ENCODE measurements at regions not wholly inside any gene's neighbourhood (a gene's known extent, or its start where the extent isn't known, plus 50 kb on each side); places are given as distances from the start of the nearest gene placed in this dataset.

DNA sequence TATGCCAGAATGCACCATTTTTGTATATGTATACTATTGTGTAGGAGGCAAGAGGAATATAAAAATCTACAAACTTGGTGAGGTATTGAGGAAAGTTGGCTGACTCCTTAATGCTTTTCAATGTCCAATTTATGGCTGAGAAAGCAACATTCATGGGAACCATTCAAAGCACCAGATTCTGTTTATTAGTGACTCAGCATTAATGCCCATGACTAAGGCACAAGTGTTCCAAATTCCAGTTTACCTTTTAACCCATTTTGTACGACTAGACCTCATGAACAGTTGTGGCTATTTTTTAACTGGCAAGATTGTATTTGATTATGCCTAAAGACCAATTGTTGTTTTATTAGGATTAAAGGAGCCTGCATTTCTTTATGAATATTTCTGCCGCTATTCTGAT is 375.4 kb upstream of the ATP2B1 start:
- Histone ChIP-seq H2AFZ (ENCODE audit: low read depth, low read length) (no peak overlapping the region), H3K27me3 (ENCODE audit: insufficient read depth, low read depth, low read length) (no peaks in the 10 kb centered on the region), H3K9me3 (ENCODE audit: low read length) (no peaks in the 10 kb centered on the region), H3K36me3 (ENCODE audit: insufficient read depth, low read length) (no peaks in the 10 kb centered on the region), H3F3A (ENCODE audit: insufficient read depth, low read length, poor library complexity, severe bottlenecking) (no peaks in the 10 kb centered on the region), H3K4me3 (ENCODE audit: low read length) (no peak overlapping the region), H3K79me2 (replicated peaks; ENCODE audit: insufficient read depth, low read length) (no peaks in the 10 kb centered on the region), H3K9me2 (ENCODE audit: insufficient read depth, low read length) (no peaks in the 10 kb centered on the region), H3K4me2 (ENCODE audit: low read length) (no peak overlapping the region), H3K27ac (ENCODE audit: low read length) (no peak overlapping the region), H4K20me1 (ENCODE audit: insufficient read depth) (no peaks in the 10 kb centered on the region), H3K9ac (ENCODE audit: low read length) (no peak overlapping the region)
- TF ChIP-seq EP300 (conservative IDR thresholded peaks at IDR 0.05; ENCODE audit: poor library complexity, severe bottlenecking) (no peak), MXI1 (conservative IDR thresholded peaks at IDR 0.05; ENCODE audit: poor library complexity, severe bottlenecking) (no peak), EZH2 (IDR thresholded peaks at IDR 0.05; ENCODE audit: borderline replicate concordance, insufficient read depth, low read length, poor library complexity, severe bottlenecking) (no peak), SMC3 (conservative IDR thresholded peaks at IDR 0.05; ENCODE audit: poor library complexity) (no peak), RAD21 (conservative IDR thresholded peaks at IDR 0.05) (no peak), POLR2AphosphoS5 (IDR thresholded peaks at IDR 0.05) (no peak)
- TF ChIP-seq, protein P1, sequence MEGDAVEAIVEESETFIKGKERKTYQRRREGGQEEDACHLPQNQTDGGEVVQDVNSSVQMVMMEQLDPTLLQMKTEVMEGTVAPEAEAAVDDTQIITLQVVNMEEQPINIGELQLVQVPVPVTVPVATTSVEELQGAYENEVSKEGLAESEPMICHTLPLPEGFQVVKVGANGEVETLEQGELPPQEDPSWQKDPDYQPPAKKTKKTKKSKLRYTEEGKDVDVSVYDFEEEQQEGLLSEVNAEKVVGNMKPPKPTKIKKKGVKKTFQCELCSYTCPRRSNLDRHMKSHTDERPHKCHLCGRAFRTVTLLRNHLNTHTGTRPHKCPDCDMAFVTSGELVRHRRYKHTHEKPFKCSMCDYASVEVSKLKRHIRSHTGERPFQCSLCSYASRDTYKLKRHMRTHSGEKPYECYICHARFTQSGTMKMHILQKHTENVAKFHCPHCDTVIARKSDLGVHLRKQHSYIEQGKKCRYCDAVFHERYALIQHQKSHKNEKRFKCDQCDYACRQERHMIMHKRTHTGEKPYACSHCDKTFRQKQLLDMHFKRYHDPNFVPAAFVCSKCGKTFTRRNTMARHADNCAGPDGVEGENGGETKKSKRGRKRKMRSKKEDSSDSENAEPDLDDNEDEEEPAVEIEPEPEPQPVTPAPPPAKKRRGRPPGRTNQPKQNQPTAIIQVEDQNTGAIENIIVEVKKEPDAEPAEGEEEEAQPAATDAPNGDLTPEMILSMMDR (IDR thresholded peaks at IDR 0.05; ENCODE audit: poor library complexity, severe bottlenecking): no peak
- TF ChIP-seq, protein P2, sequence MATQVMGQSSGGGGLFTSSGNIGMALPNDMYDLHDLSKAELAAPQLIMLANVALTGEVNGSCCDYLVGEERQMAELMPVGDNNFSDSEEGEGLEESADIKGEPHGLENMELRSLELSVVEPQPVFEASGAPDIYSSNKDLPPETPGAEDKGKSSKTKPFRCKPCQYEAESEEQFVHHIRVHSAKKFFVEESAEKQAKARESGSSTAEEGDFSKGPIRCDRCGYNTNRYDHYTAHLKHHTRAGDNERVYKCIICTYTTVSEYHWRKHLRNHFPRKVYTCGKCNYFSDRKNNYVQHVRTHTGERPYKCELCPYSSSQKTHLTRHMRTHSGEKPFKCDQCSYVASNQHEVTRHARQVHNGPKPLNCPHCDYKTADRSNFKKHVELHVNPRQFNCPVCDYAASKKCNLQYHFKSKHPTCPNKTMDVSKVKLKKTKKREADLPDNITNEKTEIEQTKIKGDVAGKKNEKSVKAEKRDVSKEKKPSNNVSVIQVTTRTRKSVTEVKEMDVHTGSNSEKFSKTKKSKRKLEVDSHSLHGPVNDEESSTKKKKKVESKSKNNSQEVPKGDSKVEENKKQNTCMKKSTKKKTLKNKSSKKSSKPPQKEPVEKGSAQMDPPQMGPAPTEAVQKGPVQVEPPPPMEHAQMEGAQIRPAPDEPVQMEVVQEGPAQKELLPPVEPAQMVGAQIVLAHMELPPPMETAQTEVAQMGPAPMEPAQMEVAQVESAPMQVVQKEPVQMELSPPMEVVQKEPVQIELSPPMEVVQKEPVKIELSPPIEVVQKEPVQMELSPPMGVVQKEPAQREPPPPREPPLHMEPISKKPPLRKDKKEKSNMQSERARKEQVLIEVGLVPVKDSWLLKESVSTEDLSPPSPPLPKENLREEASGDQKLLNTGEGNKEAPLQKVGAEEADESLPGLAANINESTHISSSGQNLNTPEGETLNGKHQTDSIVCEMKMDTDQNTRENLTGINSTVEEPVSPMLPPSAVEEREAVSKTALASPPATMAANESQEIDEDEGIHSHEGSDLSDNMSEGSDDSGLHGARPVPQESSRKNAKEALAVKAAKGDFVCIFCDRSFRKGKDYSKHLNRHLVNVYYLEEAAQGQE (IDR thresholded peaks at IDR 0.05; ENCODE audit: borderline replicate concordance): no peak

DNA sequence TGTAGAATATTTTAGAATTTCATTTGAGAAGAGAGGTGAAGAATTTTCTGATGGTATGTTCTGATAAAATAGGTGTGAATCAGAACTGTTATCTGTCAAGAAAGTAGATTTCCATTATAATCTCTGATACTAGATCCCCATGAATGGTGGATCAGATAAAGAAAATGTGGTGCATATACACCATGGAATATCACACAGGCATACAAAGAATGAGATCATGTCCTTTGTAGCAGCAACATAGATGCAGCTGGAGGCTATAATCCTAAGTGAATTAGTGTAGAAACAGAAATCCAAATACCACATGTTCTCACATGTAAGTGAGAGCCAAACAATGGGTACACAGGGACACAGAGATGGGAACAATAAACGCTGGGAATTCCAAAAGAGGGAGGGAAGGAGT is 372.0 kb upstream of the ATP2B1 start:
- H3F3A ChIP-seq (ENCODE audit: insufficient read depth, low read length, poor library complexity, severe bottlenecking): no peaks in the 10 kb centered on the region
- H3K9me3 ChIP-seq (ENCODE audit: low read length): no peaks in the 10 kb centered on the region
- no peaks in the 10 kb centered on the region for H4K20me1 ChIP-seq (ENCODE audit: insufficient read depth)
- no peaks in the 10 kb centered on the region for H3K36me3 ChIP-seq (ENCODE audit: insufficient read depth, low read length)
- H3K27me3 ChIP-seq (ENCODE audit: insufficient read depth, low read depth, low read length): no peaks in the 10 kb centered on the region
- H3K79me2 ChIP-seq (replicated peaks; ENCODE audit: insufficient read depth, low read length): no peaks in the 10 kb centered on the region
- H3K4me2 ChIP-seq (ENCODE audit: low read length): no peak overlapping the region
- no peak overlapping the region for H3K4me3 ChIP-seq (ENCODE audit: low read length)
- no peak overlapping the region for H2AFZ ChIP-seq (ENCODE audit: low read depth, low read length)
- no peaks in the 10 kb centered on the region for H3K9me2 ChIP-seq (ENCODE audit: insufficient read depth, low read length)
- TF ChIP-seq RAD21 (conservative IDR thresholded peaks at IDR 0.05): no peak
- TF ChIP-seq EZH2 (IDR thresholded peaks at IDR 0.05; ENCODE audit: borderline replicate concordance, insufficient read depth, low read length, poor library complexity, severe bottlenecking): no peak
- TF ChIP-seq EP300 (conservative IDR thresholded peaks at IDR 0.05; ENCODE audit: poor library complexity, severe bottlenecking): no peak
- no peak for TF ChIP-seq MXI1 (conservative IDR thresholded peaks at IDR 0.05; ENCODE audit: poor library complexity, severe bottlenecking)
- no peak for TF ChIP-seq POLR2AphosphoS5 (IDR thresholded peaks at IDR 0.05)
- no peak overlapping the region for H3K9ac ChIP-seq (ENCODE audit: low read length)
- no peak overlapping the region for H3K27ac ChIP-seq (ENCODE audit: low read length)

Measured in neural cell (in vitro differentiated cells).